ENCODE measurements at regions not wholly inside any gene's neighbourhood (a gene's known extent, or its start where the extent isn't known, plus 50 kb on each side); places are given as distances from the start of the nearest gene placed in this dataset.

GRCh38 chr10:9315292-9315691, 1260.8 kb downstream of the GATA3 start:
- TF ChIP-seq CEBPB (IDR thresholded peaks at IDR 0.05) (no peak), BCL3 (IDR thresholded peaks at IDR 0.05) (no peak), TP53 (CRISPR knock-in tag; IDR thresholded peaks at IDR 0.05) (no peak), CTCF (IDR thresholded peaks at IDR 0.05) (no peak), PHF8 (IDR thresholded peaks at IDR 0.05; ENCODE audit: borderline replicate concordance, low read depth) (no peak), SREBF2 (IDR thresholded peaks at IDR 0.05) (no peak), ZFP36 (IDR thresholded peaks at IDR 0.05; ENCODE audit: borderline replicate concordance, partially characterized antibody) (no peak), POLR2A (IDR thresholded peaks at IDR 0.05; ENCODE audit: low read length) (no peak), ELK1 (IDR thresholded peaks at IDR 0.05; ENCODE audit: low read depth, low read length) (no peak), RCOR1 (IDR thresholded peaks at IDR 0.05; ENCODE audit: low read depth, low read length) (no peak)
